GM21526 (cell line): ENCODE measurements at regions not wholly inside any gene's neighbourhood (a gene's known extent, or its start where the extent isn't known, plus 50 kb on each side); places are given as distances from the start of the nearest gene placed in this dataset.
"Not testable (repeated sequence)": the region's sequence is repeated elsewhere in the genome, so short reads cannot be mapped to it uniquely, and the experiment has no call there.

Experiments used
- ATAC-seq: cut with Tn5 transposase; IDR thresholded peaks from one replicate; pipeline ENCODE4 v1.9.1; 2021; ENCODE audit warnings: moderate library complexity; ENCODE audit not compliant: unreplicated experiment, low FRiP score

- ATAC-seq, result no peak
Measured at GRCh38 chr10:8302565-8302964, 248.1 kb downstream of the GATA3 start.

GRCh38 chr10:8304861-8305260 lies 250.4 kb downstream of the GATA3 start:
- ATAC-seq, result no peak

- no peak for ATAC-seq
Measured at GRCh38 chr10:8305876-8306652, 251.6 kb downstream of the GATA3 start.

GRCh38 chr10:8306685-8307364 lies 252.3 kb downstream of the GATA3 start:
- ATAC-seq, result no peak

GRCh38 chr10:8310930-8311329 lies 256.4 kb downstream of the GATA3 start:
- ATAC-seq, result no peak

DNA sequence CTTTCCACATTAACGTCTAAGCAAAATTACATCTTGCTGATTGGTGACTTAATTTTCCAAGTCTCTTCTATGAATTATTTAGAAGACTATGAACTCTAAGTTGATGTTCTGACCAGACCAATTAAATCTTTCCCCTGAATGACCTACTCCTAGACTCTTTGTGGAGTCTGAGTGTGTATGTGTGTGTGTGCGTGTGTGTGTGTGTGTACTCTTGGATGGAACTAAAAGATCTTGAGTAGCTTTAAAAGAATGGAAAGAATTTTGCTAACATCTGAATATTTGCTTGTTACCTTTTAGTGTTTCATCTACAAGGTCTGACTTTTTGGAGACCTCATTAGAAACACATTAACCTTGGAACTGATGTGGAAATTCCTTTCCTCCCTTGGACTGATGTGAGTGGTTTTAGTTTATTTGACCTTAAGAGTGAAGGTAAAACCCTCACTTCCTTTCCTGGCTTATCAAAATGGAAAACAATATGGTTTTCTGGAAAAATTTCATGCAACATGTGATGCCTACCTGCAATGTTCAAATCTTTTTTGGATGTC lies 257.1 kb downstream of the GATA3 start:
- ATAC-seq, result no peak

GRCh38 chr10:8312079-8312478 lies 257.6 kb downstream of the GATA3 start:
- no peak for ATAC-seq

DNA sequence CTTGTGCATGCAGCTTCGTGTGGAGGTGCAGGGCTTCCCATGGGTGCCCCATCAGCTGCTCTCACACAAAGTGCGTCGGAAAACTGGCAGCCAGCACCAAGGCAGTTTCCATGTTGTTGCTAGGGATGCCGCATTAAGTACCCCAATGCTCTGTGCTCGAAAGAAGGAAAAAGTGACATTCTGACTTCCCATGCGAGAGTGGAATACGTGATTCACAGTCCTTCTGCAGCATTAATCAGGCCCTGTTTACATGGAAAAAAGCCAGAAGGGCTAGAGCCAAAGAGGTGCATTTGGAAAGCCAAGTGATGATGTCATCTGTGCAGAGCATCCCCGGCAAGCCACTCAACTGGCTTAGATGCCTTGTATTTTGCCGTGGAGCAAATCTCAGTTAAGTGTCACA lies 258.3 kb downstream of the GATA3 start:
- no peak for ATAC-seq

DNA sequence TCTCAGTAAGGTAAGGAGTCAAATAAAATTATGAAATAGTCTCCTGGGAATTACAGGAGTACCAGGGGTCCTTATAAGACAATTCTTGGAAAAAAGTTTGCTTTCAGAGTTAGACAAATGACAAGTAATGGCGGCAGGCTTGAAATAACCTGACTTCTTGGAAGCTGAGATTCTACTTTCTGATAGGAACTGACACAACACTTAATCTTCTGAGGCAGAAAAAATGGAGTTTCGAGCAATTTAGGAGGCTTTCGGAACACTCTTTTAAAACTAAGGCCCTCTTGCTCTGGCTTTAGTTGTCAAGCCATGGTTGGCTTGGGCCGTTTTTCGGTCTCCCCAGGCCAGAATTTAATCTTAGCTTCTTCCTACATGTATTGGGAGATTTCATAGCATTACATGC lies 260.0 kb downstream of the GATA3 start:
- ATAC-seq, result no peak

DNA sequence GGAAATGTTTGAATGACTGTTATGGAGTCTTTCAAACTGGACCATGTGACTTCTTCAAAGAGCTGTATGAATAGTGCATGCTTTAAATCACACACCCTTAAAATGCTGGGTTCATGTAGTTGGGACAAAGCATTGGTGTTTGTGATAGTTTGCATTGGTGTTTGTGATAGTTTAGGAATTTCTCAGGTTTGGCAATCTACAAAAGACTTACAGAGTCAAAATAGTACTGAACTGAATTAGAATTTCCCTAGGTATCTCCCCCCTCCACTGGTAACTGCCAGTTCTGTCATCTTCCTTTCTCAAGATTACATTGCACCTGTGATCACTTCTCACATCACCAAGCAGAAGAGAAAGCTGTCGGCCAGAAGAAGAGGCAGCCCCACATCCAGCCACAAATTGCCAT lies 261.1 kb downstream of the GATA3 start:
- no peak for ATAC-seq

GRCh38 chr10:8316284-8316683 lies 261.8 kb downstream of the GATA3 start:
- ATAC-seq, result no peak

DNA sequence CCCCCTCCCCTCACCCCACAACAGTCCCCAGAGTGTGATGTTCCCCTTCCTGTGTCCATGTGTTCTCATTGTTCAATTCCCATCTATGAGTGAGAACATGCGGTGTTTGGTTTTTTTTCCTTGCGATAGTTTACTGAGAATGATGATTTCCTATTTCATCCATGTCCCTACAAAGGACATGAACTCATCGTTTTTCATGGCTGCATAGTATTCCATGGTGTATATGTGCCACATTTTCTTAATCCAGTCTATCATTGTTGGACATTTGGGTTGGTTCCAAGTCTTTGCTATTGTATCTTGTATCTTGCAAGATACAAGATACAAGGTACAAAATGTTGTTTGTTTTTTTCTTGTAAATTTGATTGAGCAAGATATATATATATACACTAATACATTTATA lies 263.9 kb downstream of the GATA3 start:
- not testable (repeated sequence) for ATAC-seq

DNA sequence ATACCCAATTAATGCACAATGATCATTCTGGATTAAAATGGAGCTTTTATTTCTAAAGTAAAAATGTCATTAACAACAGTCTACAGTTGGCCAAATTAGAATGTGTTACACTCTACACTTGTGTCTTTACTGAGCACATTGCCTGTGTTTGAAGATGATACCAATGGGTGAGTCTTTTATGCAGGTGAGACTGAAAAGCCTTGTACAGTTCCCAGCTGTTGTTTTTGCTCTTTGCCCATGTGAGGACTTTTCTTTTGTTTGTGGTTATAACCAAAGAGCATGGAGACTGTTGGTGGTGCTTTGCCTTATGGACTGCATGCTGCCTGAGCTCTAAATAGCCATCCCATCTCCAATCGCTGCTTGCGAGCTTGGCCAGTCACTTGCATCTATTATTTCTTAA lies 264.5 kb downstream of the GATA3 start:
- ATAC-seq, result no peak

DNA sequence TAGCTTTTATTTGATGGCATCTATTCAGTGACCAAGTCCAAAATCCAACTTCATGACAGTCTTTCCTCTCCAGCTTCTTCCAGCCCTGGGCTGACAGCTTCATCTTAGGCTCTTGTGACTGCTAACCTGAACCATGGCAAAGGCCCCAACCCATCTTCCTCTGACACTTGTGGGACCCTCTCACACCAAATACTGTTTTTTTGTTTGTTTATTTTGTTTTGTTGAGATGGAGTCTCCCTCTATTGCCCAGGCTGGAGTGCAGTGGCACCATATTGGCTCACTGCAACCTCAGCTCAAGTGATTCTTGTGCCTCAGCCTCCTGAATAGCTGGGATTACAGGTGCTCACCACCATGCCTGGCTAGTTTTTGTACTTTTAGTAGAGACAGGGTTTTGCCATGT lies 265.2 kb downstream of the GATA3 start:
- ATAC-seq, result no peak

GRCh38 chr10:8321990-8322389 lies 267.5 kb downstream of the GATA3 start:
- no peak for ATAC-seq

- no peak for ATAC-seq
Measured at GRCh38 chr10:8323428-8324054, 269.1 kb downstream of the GATA3 start.

- no peak for ATAC-seq
Measured at GRCh38 chr10:8325024-8325980, 270.8 kb downstream of the GATA3 start.

GRCh38 chr10:8326396-8327139 lies 272.1 kb downstream of the GATA3 start:
- no peak for ATAC-seq

GRCh38 chr10:8327140-8327423 lies 272.6 kb downstream of the GATA3 start:
- no peak for ATAC-seq

GRCh38 chr10:8331387-8331786 lies 276.9 kb downstream of the GATA3 start:
- ATAC-seq, result no peak
